RWPE1 (cell line): ENCODE measurements at regions not wholly inside any gene's neighbourhood (a gene's known extent, or its start where the extent isn't known, plus 50 kb on each side); places are given as distances from the start of the nearest gene placed in this dataset.

Experiments used
- CTCF ChIA-PET: fragments of 350-600 bp; sonication (Branson Sonifier 250); formaldehyde crosslinking; extraction: SDS; loops from one replicate; lab custom pipeline; 2021; lab: Yijun Ruan, JAX
- POLR2A ChIA-PET: fragments of 400-600 bp; formaldehyde crosslinking; extraction: SDS; loops from one replicate; lab custom pipeline; 2020; ENCODE audit warnings: antibody characterized with exemption; ENCODE audit not compliant: low non-redundant PET; lab: Yijun Ruan, JAX
- DNase-seq: peaks from one replicate; pipeline ENCODE4 v3.0.0; 2012; ENCODE audit warnings: low spot score
- H3K27ac ChIP-seq: fragments of 450-650 bp; 2 replicates; pipeline ENCODE4 v1.5.1; 2017
- TF ChIP-seq, protein P1 (sequence below): fragments of 450-650 bp; conservative IDR thresholded peaks from 2 replicates; pipeline ENCODE4 v1.5.1; 2017; ENCODE audit warnings: low read depth, mild to moderate bottlenecking

DNA sequence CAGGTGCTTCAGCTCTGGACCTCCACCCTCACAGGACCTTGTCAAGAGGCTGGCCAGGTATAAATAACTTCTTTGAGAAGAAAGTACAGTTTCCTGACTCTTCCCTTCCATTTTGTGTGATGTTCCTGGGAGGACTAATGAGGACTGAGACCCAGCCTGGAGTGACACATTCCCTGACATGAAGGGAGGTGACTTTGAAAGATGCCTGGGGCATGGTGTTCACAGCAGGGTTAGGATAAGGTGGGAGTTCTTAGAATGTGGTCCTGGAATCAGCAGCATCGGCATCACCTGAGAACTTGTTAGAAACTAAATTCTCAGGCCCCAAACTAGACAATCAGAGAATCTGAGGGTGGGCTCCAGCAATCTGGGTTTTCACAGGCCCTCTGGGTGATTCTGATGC, 224.9 kb upstream of the BOD1L1 start:
- TF ChIP-seq, protein P1, sequence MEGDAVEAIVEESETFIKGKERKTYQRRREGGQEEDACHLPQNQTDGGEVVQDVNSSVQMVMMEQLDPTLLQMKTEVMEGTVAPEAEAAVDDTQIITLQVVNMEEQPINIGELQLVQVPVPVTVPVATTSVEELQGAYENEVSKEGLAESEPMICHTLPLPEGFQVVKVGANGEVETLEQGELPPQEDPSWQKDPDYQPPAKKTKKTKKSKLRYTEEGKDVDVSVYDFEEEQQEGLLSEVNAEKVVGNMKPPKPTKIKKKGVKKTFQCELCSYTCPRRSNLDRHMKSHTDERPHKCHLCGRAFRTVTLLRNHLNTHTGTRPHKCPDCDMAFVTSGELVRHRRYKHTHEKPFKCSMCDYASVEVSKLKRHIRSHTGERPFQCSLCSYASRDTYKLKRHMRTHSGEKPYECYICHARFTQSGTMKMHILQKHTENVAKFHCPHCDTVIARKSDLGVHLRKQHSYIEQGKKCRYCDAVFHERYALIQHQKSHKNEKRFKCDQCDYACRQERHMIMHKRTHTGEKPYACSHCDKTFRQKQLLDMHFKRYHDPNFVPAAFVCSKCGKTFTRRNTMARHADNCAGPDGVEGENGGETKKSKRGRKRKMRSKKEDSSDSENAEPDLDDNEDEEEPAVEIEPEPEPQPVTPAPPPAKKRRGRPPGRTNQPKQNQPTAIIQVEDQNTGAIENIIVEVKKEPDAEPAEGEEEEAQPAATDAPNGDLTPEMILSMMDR: no peak
- POLR2A ChIA-PET: no interaction called here

DNA sequence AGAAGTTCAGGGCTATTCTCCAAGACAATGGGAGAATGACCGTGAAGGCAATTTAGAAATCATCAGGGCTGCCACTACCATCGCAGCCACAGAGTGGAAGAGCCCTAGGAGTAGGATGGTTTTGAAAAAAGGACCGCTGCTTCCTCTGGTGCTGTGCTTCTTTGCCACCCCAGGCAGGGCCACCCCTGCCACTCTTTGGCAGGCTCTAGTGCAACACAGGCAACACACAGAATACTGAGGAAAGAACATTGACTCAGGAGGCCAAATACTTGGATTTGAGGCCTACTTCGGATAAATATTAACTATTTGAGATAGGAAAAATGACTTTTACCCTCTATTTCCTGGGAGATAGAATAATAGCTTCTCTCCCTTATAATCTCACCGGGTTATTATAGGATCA, 228.9 kb upstream of the BOD1L1 start:
- POLR2A ChIA-PET: no interaction called here
- TF ChIP-seq, protein P1: no peak
- CTCF ChIA-PET: no interaction called here
- no peak overlapping the region for H3K27ac ChIP-seq
- no peak for DNase-seq

More for the DNA sequence above, 224.9 kb upstream of the BOD1L1 start:
- DNase-seq: no peak
- H3K27ac ChIP-seq: no peak overlapping the region
- CTCF ChIA-PET: no interaction called here

DNA sequence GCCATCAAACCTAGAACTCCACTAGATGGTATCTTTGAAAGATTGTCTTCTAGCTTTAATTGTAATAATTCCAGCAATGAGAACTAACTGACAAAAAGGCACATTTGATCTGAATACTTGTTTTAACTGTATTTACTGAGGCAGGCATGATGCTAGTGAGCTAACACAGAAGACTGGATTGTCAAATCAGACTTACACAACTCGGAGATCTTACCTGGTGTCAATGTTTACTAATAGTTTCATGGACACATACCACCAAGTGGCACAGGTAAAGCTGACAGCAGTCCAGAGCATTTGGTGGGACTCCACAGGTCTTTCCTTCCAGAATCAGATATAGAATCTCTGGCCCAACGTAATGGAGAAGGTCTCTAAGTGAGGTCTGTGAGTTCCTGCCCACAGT, 229.9 kb upstream of the BOD1L1 start:
- TF ChIP-seq, protein P1: no peak
- POLR2A ChIA-PET: no interaction called here
- CTCF ChIA-PET: no interaction called here

DNA sequence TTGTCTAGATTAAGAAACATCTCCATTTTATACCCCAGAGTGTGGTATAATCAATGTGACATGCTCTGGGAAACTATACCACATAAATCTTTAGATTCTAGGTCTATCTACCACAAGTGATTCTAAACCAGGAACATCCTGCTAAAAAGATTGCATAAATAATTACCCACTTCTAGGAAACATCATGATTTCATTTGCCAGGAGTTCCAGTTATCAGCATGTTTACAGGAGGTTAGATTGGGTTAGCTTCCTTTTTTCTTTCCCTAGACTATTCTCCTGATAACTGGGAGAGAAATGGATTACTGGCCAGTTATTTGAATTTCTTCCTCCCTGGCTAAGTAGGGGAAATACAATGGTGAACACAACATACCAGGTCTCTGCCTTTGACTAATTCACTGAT, 230.3 kb upstream of the BOD1L1 start:
- TF ChIP-seq, protein P1: no peak
- ChIA-PET POLR2A (no interaction called here), CTCF (no interaction called here)
- H3K27ac ChIP-seq: no peak overlapping the region
- DNase-seq: no peak

More for the DNA sequence above, 229.9 kb upstream of the BOD1L1 start:
- no peak for DNase-seq
- H3K27ac ChIP-seq: no peak overlapping the region

DNA sequence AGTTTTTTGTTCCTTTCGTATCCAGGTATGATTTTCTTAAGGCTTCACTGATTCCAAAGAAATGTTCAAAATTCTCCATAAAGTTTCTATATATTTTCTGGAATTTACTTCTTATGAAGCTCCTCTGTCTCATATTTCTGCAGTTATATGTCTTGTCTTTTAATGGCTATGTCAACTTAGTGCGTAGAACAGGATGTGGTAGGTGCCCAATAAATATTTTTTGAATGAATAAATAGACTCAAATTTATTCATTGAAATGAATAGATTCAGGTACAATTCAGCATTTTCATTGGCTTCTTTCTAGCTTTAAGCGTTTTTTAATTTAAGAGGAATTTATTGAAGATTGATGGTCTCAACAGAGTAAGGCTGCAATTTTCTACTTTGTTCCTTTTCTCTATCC, 231.9 kb upstream of the BOD1L1 start:
- H3K27ac ChIP-seq: no peak overlapping the region
- no peak for DNase-seq
- ChIA-PET POLR2A (no interaction called here), CTCF (no interaction called here)
- TF ChIP-seq, protein P1: no peak

DNA sequence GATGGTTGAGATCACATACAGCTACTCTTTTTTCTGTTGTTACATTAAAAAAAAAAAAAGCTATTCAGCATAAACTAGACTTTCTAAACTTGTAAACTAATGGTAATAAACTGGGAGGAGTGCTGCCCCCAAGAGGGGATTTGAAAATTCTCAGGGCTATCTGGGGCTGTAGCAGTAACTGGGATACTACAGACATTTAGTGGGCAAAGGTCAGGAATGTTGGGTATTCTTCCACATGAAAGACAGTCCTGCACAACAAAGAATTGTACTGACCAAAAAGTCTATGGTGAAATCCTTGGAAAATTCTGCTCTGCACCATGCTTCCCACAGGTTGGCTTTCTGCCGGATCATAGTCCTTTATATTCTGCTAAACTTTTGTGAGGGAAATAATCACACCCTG, 232.6 kb upstream of the BOD1L1 start:
- DNase-seq: no peak
- no peak overlapping the region for H3K27ac ChIP-seq
- ChIA-PET POLR2A (no interaction called here), CTCF (no interaction called here)
- TF ChIP-seq, protein P1: no peak
